GM12873 (cell line): ENCODE measurements at regions not wholly inside any gene's neighbourhood (a gene's known extent, or its start where the extent isn't known, plus 50 kb on each side); places are given as distances from the start of the nearest gene placed in this dataset.

Experiments
- TF ChIP-seq, protein P1 (sequence below): IDR thresholded peaks from 2 replicates; pipeline ENCODE4 v1.5.1; 2012; ENCODE audit warnings: low read depth, mild to moderate bottlenecking, moderate library complexity, low read length, control low read depth; ENCODE audit not compliant: insufficient read depth; ENCODE audit errors: missing control alignments

DNA sequence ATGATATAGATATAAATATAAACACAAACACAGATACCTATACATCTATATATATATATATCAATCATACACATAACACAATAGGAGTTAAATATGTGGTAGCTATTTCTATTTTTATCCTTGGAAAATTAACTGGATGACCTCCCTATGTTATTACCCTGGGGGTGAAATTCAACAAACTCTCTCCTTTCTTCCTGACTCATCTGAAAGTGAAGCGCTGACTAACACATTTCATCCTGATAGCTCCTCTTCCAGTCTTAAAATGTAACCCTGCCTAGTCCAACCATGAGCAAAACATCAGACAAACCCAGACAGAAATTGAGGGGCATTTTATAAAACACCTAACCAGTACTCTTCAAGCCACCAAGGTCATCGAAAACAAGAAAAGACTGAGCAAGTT is 220.6 kb upstream of the ISX start:
- TF ChIP-seq, protein P1, sequence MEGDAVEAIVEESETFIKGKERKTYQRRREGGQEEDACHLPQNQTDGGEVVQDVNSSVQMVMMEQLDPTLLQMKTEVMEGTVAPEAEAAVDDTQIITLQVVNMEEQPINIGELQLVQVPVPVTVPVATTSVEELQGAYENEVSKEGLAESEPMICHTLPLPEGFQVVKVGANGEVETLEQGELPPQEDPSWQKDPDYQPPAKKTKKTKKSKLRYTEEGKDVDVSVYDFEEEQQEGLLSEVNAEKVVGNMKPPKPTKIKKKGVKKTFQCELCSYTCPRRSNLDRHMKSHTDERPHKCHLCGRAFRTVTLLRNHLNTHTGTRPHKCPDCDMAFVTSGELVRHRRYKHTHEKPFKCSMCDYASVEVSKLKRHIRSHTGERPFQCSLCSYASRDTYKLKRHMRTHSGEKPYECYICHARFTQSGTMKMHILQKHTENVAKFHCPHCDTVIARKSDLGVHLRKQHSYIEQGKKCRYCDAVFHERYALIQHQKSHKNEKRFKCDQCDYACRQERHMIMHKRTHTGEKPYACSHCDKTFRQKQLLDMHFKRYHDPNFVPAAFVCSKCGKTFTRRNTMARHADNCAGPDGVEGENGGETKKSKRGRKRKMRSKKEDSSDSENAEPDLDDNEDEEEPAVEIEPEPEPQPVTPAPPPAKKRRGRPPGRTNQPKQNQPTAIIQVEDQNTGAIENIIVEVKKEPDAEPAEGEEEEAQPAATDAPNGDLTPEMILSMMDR = no peak

DNA sequence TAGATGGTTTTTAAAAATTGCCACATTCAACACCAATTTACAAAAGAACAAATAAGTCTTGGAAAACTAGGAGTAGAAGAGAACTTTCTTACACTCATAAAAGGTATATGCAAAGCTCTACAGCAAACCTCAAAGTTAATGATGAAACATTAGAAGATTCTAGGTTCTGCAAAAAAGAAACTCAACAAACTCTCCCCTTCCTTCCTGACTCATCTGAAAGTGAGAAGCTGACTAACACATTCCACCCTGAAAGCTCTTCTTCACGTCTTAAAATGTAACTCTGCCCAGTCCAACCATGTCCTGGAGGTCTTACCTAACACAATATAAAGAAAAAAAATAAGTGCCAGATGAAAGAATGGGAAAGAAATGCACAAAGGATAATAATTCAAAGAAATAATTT is 218.9 kb upstream of the ISX start:
- TF ChIP-seq, protein P1 = no peak

DNA sequence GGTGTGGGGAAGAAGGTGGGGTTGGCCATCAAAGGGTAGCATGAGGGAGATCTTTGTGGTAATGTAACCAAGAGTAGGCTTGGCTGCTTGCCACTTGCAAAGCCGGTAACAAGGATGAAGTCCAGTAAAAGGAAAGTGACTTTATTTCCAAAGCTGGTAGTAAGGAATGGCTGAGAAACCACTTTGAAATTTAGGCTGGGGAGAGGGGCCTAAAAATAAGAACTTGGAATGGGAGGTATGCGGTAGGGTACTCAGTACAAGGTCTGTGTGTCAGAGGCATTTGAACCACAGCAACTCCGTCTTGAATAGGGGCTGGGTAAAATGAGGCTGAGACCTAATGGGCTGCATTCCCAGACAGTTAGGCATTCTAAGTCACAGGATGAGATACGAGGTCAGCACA is 216.0 kb upstream of the ISX start:
- TF ChIP-seq, protein P1 = no peak

DNA sequence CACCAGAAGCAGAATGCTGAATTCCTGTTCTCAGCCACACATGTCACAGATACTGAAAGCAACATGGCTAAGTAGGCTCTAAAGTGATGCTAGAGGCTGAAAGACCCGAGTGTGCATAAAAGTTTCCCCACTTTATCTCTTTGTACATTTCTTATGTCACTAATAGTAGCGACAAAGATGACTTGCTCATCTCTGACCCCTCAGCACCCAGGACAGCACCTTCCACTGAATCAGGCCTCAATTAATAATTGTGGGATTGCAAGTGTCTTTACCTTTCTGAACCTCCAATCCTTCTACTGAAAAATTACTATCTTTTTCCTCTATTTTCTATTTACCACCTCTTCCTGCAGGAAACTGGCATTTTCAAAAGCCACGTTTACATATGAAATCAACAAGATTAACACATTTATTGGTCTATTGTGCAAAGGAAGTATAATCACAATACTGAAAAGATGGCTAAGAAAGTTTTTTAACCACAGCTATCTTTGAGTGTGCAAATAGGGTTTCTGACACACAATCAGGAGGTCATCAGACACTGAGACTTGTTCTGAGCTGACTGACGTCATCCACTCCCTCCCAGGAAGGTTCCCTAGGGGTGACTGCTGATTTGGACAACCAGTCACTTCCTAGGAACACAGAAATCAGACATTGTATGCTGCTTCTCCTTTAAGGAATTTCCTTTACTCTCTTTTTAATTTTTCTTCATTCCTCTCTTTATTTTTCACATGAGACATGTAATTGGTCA is 213.9 kb upstream of the ISX start:
- TF ChIP-seq, protein P1 = no peak

DNA sequence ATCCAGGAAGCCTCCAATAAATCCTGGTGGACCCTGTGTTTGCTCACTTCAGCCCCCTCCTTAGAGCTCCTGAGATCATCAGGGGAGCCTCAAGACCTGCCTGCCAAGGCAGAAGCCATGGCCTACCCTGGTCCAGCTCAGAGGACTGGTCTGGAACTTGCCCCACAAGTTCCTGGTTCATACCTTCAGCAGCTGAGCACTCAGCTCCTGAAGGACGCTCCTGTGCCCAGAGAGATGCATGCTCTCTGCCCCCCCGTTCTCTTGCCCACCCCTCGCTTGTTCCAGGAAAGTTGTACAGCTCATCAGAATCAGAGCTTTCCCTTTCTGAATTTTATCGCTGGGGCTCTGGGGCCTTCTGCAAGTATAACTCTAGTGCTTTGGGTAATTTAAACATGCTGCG is 210.5 kb upstream of the ISX start:
- TF ChIP-seq, protein P1 = no peak

DNA sequence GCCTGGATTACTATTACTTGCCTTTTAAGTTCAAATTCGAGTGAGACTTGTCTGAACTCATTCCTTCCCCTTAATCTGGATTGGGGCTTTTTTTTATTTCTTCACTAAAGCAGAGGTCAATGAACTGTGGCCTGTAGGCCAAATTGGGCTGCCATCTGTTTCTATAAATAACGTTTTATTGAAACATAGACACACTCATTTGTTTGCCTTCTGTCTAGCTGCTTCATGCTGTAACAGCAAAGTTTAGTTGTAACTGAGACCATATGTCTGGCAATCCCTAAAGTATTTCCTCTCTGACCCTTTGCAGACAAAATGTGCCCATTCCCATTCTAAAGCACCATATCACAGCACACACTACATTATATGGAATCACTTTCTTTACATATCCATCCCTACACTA is 207.9 kb upstream of the ISX start:
- TF ChIP-seq, protein P1 = no peak

DNA sequence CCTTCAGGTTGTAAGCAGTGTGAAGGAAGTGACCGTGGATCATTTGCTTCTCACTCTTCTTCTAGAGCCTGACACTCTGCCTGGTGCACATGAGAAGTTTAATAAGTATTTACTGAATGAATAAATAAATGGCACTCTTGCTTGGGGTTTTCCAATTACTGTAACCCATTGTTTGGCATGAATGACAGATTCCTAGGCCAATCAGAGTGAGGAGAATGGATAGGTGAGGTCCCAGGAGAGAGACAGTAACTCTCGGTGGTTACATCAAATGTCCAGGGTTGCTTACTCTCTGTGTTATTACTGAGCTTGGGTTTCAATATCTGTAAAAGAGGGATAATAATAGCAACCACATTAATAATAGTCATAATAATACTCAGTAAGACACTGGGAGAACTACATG is 204.2 kb upstream of the ISX start:
- TF ChIP-seq, protein P1 = no peak
